NCI-H146 (cell line): ENCODE measurements at regions not wholly inside any gene's neighbourhood (a gene's known extent, or its start where the extent isn't known, plus 50 kb on each side); places are given as distances from the start of the nearest gene placed in this dataset.

Source experiments
- DNase-seq: peaks from one replicate; lab custom pipeline; 2025; lab: John Stamatoyannopoulos, UW

GRCh38 chr12:32047357-32048212 is 59.1 kb upstream of the BICD1 start:
- peak; percentile 56 for DNase-seq

GRCh38 chr12:32048791-32049190 is 57.9 kb upstream of the BICD1 start:
- no peak for DNase-seq

GRCh38 chr12:32049956-32050355 is 56.7 kb upstream of the BICD1 start:
- no peak for DNase-seq

GRCh38 chr12:32051511-32052211 is 55.0 kb upstream of the BICD1 start:
- no peak for DNase-seq

- DNase-seq = no peak
Measured at GRCh38 chr12:32052212-32052713, 54.4 kb upstream of the BICD1 start.

GRCh38 chr12:32053881-32054624 is 52.6 kb upstream of the BICD1 start:
- no peak for DNase-seq
